Ovary (tissue), 7 donors: ENCODE measurements at regions not wholly inside any gene's neighbourhood (a gene's known extent, or its start where the extent isn't known, plus 50 kb on each side); places are given as distances from the start of the nearest gene placed in this dataset.

Experiments used
- DNase-seq, 5 donors: peaks; one replicate each; pipeline ENCODE4 v3.0.0-alpha.2; 2019 to 2020
- H3K27ac ChIP-seq, 2 donors: fragments of 200-600 bp; one replicate each; pipeline versions ENCODE4 v1.5.1 to v1.8.0; 2019 to 2022
- H3K27me3 ChIP-seq: fragments of 200-600 bp; one replicate; pipeline ENCODE4 v1.8.0; 2022
- H3K36me3 ChIP-seq: fragments of 200-600 bp; sonication (generic); one replicate; pipeline ENCODE4 v1.5.1; 2019
- H3K4me1 ChIP-seq: one replicate; pipeline ENCODE4 v1.8.1; 2013; ENCODE audit warnings: mild to moderate bottlenecking, moderate library complexity; ENCODE audit not compliant: insufficient read depth
- H3K4me3 ChIP-seq: fragments of 200-600 bp; sonication (generic); one replicate; pipeline ENCODE4 v1.5.1; 2017
- H3K9me3 ChIP-seq, 2 donors: fragments of 200-600 bp in 1 of 2; sonication (generic) in 1 of 2; one replicate each; pipeline versions ENCODE4 v1.5.1 to v1.8.1; 2013 to 2019; ENCODE audit warnings: mild to moderate bottlenecking in 1 of 2, moderate library complexity in 1 of 2
- EP300 ChIP-seq: sonication (generic); formaldehyde crosslinking; IDR thresholded peaks from one replicate; pipeline ENCODE4 v1.6.1; 2017; ENCODE audit warnings: antibody characterized with exemption
- POLR2A ChIP-seq: fragments of 450-650 bp; IDR thresholded peaks from one replicate; pipeline ENCODE4 v1.6.1; 2017; ENCODE audit warnings: antibody characterized with exemption, mild to moderate bottlenecking, moderate library complexity
- WGBS, 3 donors: extraction: QIAGEN DNeasy Blood & Tissue Kit in 1 of 3; methylation state at CpG; one replicate each; pipeline versions ENCODE4 v1.1.5 to v1.1.7; 2013 to 2017; 5-methylcytosine and 5-hydroxymethylcytosine counted together
- intact Hi-C, 4 donors: fragments of 100-400 bp; cut with DNase I; formaldehyde crosslinking; loops; one replicate each; pipeline versions ENCODE4 v1.11.0 to v1.15.1; 2022 to 2023
- TF ChIP-seq, protein P1 (sequence below), 3 donors: fragments of 450-650 bp in 2 of 3; fragments of 200-600 bp in 1 of 3; IDR thresholded peaks; one replicate each; pipeline versions ENCODE4 v1.5.1 to v1.8.0; 2016 to 2022; ENCODE audit warnings: antibody characterized with exemption in 3 of 3, mild to moderate bottlenecking in 1 of 3
- donor health status: DM: no; HTN: no; CAD: no; lungs with moderate emphysema.
- donor health status: DM: no; HTN: no; CAD: no.
- donor health status: Bipolar disorder and iron deficiency.
- donor health status: DM: no; HTN: no; CAD: no.
- donor health status: DM: yes; HTN: yes; CAD: no.

DNA sequence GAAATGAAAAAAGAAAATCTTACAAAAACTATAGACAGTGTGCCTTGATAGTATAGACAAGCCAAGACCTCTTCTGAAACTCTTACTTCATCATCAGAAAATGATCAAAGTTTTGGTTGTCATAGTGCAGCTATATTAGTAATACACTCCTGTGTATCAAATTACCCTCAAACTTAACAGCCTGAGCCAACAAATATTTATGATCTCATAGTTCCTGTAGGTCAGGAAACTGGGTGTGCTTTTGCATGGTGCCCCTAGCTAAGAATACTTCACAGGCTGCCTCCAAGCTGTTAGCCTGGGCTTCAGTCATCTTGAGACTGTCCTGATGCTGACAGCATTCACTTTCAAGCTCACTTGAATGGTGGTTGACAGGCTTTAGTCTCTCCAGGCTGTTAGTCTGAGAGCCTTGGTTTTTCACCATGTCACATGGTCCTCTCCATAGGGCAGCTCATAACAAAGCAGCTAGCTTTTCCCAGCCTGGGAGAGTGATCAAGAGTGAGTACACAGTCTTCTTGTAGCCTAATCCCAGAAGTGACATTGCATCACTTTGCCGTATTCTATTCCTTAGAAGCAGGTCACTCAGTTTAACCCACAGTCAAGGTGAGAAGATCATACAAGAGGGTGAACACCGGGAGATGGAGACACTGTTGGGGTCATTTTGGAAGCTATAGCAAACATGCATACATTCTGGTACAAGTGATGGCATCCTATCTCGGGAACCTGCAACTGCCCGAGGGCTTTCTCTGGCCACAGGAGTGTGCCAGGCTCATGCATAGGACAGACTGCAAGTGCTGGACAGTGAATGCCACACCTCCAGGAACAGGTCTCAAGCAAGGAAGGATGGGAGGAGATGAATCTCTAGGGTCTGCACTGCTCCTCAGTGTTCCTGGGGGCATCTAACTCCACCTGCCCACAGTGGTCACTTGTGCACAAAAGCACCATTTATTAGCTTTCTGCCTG lies 173.4 kb upstream of the CADPS start:
- WGBS, 3 donors: 80 to 90% (median 86%) methylated on average over 4 of the region's 4 CpGs
- intact Hi-C loops: no loop called here
- no peak for DNase-seq
- TF ChIP-seq, protein P1, sequence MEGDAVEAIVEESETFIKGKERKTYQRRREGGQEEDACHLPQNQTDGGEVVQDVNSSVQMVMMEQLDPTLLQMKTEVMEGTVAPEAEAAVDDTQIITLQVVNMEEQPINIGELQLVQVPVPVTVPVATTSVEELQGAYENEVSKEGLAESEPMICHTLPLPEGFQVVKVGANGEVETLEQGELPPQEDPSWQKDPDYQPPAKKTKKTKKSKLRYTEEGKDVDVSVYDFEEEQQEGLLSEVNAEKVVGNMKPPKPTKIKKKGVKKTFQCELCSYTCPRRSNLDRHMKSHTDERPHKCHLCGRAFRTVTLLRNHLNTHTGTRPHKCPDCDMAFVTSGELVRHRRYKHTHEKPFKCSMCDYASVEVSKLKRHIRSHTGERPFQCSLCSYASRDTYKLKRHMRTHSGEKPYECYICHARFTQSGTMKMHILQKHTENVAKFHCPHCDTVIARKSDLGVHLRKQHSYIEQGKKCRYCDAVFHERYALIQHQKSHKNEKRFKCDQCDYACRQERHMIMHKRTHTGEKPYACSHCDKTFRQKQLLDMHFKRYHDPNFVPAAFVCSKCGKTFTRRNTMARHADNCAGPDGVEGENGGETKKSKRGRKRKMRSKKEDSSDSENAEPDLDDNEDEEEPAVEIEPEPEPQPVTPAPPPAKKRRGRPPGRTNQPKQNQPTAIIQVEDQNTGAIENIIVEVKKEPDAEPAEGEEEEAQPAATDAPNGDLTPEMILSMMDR (IDR thresholded peaks at IDR 0.05): no peak
- no peak for TF ChIP-seq POLR2A
- TF ChIP-seq EP300: no peak
- no peaks in the 10 kb centered on the region for H3K36me3 ChIP-seq
- H3K4me1 ChIP-seq: no peaks in the 10 kb centered on the region
- no peak overlapping the region for H3K4me3 ChIP-seq
- no peaks in the 10 kb centered on the region for H3K27me3 ChIP-seq
- H3K9me3 ChIP-seq: no peaks in the 10 kb centered on the region
- no peak overlapping the region for H3K27ac ChIP-seq

DNA sequence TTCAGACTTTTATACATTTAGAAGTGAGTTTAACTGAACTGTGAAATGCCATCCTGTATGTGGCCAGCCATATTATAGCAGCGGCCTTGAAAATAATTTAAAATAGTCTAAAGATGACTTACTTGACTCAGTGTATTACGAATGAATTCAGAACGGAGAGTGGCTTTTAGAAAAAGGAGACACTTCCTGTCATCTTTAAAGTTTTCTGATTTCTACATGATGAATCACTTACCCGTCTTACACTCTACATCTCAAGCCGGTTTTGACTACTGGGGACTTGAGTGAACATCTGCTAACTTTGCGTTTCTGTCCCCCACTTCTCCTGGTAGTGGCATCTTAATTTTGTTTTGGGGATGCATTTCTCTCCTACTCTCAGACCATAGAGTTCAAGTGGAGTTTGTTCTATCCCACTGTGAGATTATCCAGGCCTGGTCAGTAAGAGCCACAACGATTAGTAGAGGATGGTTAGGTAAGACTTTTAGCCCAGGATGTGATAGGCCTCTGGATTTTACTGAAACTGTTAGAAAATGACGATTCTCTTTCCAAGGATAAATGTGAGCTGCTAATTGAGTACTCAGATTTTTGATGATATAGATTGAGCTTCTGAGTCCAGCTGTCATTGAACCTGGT lies 175.4 kb upstream of the CADPS start:
- DNase-seq: no peak
- WGBS, 3 donors: 64 to 75% (median 69%) methylated on average over 8 of the region's 8 CpGs
- no peak overlapping the region for H3K4me3 ChIP-seq
- H3K9me3 ChIP-seq: no peaks in the 10 kb centered on the region
- no peak for TF ChIP-seq POLR2A
- TF ChIP-seq, protein P1 (IDR thresholded peaks at IDR 0.05): no peak
- TF ChIP-seq EP300: no peak
- H3K27me3 ChIP-seq: no peaks in the 10 kb centered on the region
- H3K36me3 ChIP-seq: no peaks in the 10 kb centered on the region
- H3K4me1 ChIP-seq: no peaks in the 10 kb centered on the region
- no peak overlapping the region for H3K27ac ChIP-seq
- intact Hi-C loops: no loop called here

DNA sequence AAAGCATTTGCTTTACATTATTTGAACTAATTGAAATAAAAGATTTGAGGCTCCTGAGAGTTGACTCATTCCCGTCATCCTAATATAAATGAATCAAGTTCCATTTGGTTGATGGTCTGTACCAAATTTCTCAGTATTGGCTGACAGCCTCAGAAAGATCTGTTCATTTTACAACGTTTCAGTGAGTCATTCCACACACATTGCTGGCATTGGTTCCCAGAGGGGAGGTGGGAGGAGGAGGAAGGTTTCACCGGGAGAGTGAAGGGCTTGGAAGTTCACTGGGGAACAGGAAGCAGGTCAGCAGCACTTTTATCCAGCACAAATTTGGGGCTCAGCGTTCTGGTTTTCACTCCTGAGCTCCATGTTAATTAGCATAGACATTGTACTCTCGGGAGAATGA lies 176.7 kb upstream of the CADPS start:
- WGBS, 3 donors: 14 to 23% (median 20%) methylated on average over 5 of the region's 5 CpGs
- H3K4me1 ChIP-seq: no peaks in the 10 kb centered on the region
- intact Hi-C loops: no loop called here
- no peaks in the 10 kb centered on the region for H3K36me3 ChIP-seq
- TF ChIP-seq POLR2A (no peak), EP300 (no peak)
- TF ChIP-seq, protein P1 (IDR thresholded peaks at IDR 0.05): no peak
- DNase-seq: no peak
- H3K4me3 ChIP-seq: no peak overlapping the region
- no peak overlapping the region for H3K27ac ChIP-seq
- no peaks in the 10 kb centered on the region for H3K27me3 ChIP-seq
- H3K9me3 ChIP-seq: no peaks in the 10 kb centered on the region

DNA sequence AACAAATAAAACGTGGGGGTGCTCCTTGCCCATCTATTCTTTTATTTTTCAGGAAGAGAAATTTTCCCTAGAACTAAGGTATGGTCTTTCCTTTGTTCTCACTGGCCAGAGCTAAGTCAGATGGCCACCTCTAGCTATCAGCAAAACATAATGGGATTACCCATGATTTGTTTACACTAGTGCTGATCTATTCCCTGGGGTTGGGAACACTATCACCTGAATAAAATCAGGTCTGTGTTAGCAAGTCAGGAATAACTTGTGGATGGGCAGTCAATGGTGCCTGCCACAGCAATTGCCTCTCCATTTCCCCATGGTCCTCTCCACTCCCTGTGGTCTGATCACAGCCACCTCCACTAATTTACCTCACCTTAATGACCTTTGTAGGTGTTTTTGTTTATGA lies 181.7 kb upstream of the CADPS start:
- Histone ChIP-seq H3K4me3 (no peak overlapping the region), H3K4me1 (no peaks in the 10 kb centered on the region), H3K27me3 (no peaks in the 10 kb centered on the region), H3K9me3 (no peaks in the 10 kb centered on the region), H3K36me3 (no peaks in the 10 kb centered on the region), H3K27ac (no peak overlapping the region)
- DNase-seq: no peak
- 3 to 34% (median 33%) methylated on average over 1 of the region's 1 CpG for WGBS, 3 donors
- TF ChIP-seq EP300: no peak
- TF ChIP-seq, protein P1 (IDR thresholded peaks at IDR 0.05): no peak
- no peak for TF ChIP-seq POLR2A
- intact Hi-C loops: no loop called here
